OCI-LY1 (cell line): ENCODE measurements at regions not wholly inside any gene's neighbourhood (a gene's known extent, or its start where the extent isn't known, plus 50 kb on each side); places are given as distances from the start of the nearest gene placed in this dataset.

Experiments
- H2AFZ ChIP-seq: fragments of 200-600 bp; sonication (generic), shearing (Covaris generic); 2 replicates; pipeline ENCODE4 v1.6.0; 2014; ENCODE audit warnings: antibody characterized with exemption, mild to moderate bottlenecking, low read length
- H3F3A ChIP-seq: fragments of 200-600 bp; sonication (generic), shearing (Covaris generic); 2 replicates; pipeline ENCODE4 v1.6.0; 2014; ENCODE audit warnings: mild to moderate bottlenecking, antibody characterized with exemption, low read length, moderate library complexity; ENCODE audit not compliant: insufficient read depth
- H3K27ac ChIP-seq: fragments of 200-600 bp; sonication (generic); 2 replicates; pipeline ENCODE4 v1.5.1; 2014; ENCODE audit warnings: low read length, mixed run types, mild to moderate bottlenecking, low read depth; ENCODE audit not compliant: poor library complexity, severe bottlenecking
- H3K27me3 ChIP-seq: fragments of 200-600 bp; sonication (generic); 2 replicates; pipeline ENCODE4 v1.6.0; 2014; ENCODE audit warnings: antibody characterized with exemption, mild to moderate bottlenecking, low read length, moderate library complexity; ENCODE audit not compliant: insufficient read depth
- H3K36me3 ChIP-seq: fragments of 200-600 bp; sonication (generic); 2 replicates; pipeline ENCODE4 v1.6.1; 2014; ENCODE audit warnings: mild to moderate bottlenecking, antibody characterized with exemption, low read length, moderate library complexity, mixed read lengths; ENCODE audit not compliant: insufficient read depth
- H3K4me1 ChIP-seq: fragments of 200-600 bp; sonication (generic); 2 replicates; pipeline ENCODE4 v1.5.1; 2014; ENCODE audit warnings: mild to moderate bottlenecking, low read length, moderate library complexity; ENCODE audit not compliant: insufficient read depth, severe bottlenecking
- H3K4me2 ChIP-seq: fragments of 200-600 bp; sonication (generic), shearing (Covaris generic); 2 replicates; pipeline ENCODE4 v1.6.1; 2014; ENCODE audit warnings: low read length
- H3K4me3 ChIP-seq: fragments of 200-600 bp; sonication (generic); 2 replicates; pipeline ENCODE4 v1.5.1; 2014; ENCODE audit warnings: low read length, low read depth, mild to moderate bottlenecking, mixed read lengths; ENCODE audit not compliant: poor library complexity, severe bottlenecking
- H3K79me2 ChIP-seq: fragments of 200-600 bp; shearing (Covaris generic); 2 replicates; pipeline ENCODE4 v1.6.1; 2016; ENCODE audit warnings: mixed run types, low read length, mixed read lengths; ENCODE audit not compliant: insufficient read depth
- H3K9ac ChIP-seq: fragments of 200-600 bp; sonication (generic), shearing (Covaris generic); 2 replicates; pipeline ENCODE4 v1.6.1; 2014; ENCODE audit warnings: mild to moderate bottlenecking, low read length, mixed read lengths
- H3K9me2 ChIP-seq: fragments of 200-600 bp; sonication (generic), shearing (Covaris generic); 2 replicates; pipeline ENCODE4 v1.6.1; 2014; ENCODE audit warnings: low read depth, mild to moderate bottlenecking, low read length, mixed read lengths
- H3K9me3 ChIP-seq: fragments of 200-600 bp; shearing (Covaris generic); 2 replicates; pipeline ENCODE4 v1.6.1; 2014; ENCODE audit warnings: low read length, mixed read lengths
- H4K20me1 ChIP-seq: fragments of 200-600 bp; sonication (generic), shearing (Covaris generic); 2 replicates; pipeline ENCODE4 v1.6.0; 2016; ENCODE audit warnings: mild to moderate bottlenecking, low read length; ENCODE audit not compliant: insufficient read depth
- CTCF ChIP-seq: fragments of 200-600 bp; sonication (generic), shearing (Covaris generic); IDR thresholded peaks from 2 replicates; pipeline ENCODE4 v1.5.1; 2017; ENCODE audit warnings: mild to moderate bottlenecking, antibody characterized with exemption, low read length, moderate library complexity, mixed read lengths
- EZH2 ChIP-seq: fragments of 200-600 bp; sonication (generic), shearing (Covaris generic); IDR thresholded peaks from 2 replicates; pipeline ENCODE4 v1.8.0; 2017; ENCODE audit warnings: borderline replicate concordance, mixed run types, mild to moderate bottlenecking, antibody characterized with exemption, low read length, moderate library complexity, mixed read lengths

GRCh38 chr7:41869997-41870396 is 167.1 kb upstream of the INHBA start:
- no peaks in the 10 kb centered on the region for H3K4me1 ChIP-seq

GRCh38 chr7:41869596-41869995 is 166.7 kb upstream of the INHBA start:
- TF ChIP-seq CTCF (no peak), EZH2 (no peak)
- Histone ChIP-seq H4K20me1 (no peaks in the 10 kb centered on the region), H3K36me3 (no peaks in the 10 kb centered on the region), H3K4me1 (no peaks in the 10 kb centered on the region), H3K27me3 (no peaks in the 10 kb centered on the region), H2AFZ (no peak overlapping the region), H3K4me3 (no peak overlapping the region), H3K27ac (no peak overlapping the region), H3K9ac (no peak overlapping the region), H3K9me3 (peaks cover 10% of the 10 kb centered on the region; the same call in 1 of the 2 replicates), H3K4me2 (no peak overlapping the region), H3F3A (no peaks in the 10 kb centered on the region), H3K9me2 (peaks cover 2% of the 10 kb centered on the region; the same call in 1 of the 2 replicates), H3K79me2 (no peaks in the 10 kb centered on the region)

More at GRCh38 chr7:41869997-41870396, 167.1 kb upstream of the INHBA start:
- peaks cover 10% of the 10 kb centered on the region; the same call in 1 of the 2 replicates for H3K9me3 ChIP-seq
- no peak for TF ChIP-seq CTCF
- TF ChIP-seq EZH2: no peak
- H4K20me1 ChIP-seq: no peaks in the 10 kb centered on the region
- no peaks in the 10 kb centered on the region for H3K27me3 ChIP-seq
- no peak overlapping the region for H3K27ac ChIP-seq
- peaks cover 2% of the 10 kb centered on the region; the same call in 1 of the 2 replicates for H3K9me2 ChIP-seq
- no peaks in the 10 kb centered on the region for H3K79me2 ChIP-seq
- no peaks in the 10 kb centered on the region for H3F3A ChIP-seq
- no peak overlapping the region for H2AFZ ChIP-seq
- no peak overlapping the region for H3K4me2 ChIP-seq
- no peaks in the 10 kb centered on the region for H3K36me3 ChIP-seq
- H3K9ac ChIP-seq: no peak overlapping the region
- no peak overlapping the region for H3K4me3 ChIP-seq

- no peaks in the 10 kb centered on the region for H3K4me1 ChIP-seq
- peaks cover 10% of the 10 kb centered on the region; the same call in 1 of the 2 replicates for H3K9me3 ChIP-seq
- TF ChIP-seq CTCF (no peak), EZH2 (no peak)
- peaks cover 2% of the 10 kb centered on the region; the same call in 1 of the 2 replicates for H3K9me2 ChIP-seq
- no peaks in the 10 kb centered on the region for H3K79me2 ChIP-seq
- no peak overlapping the region for H3K4me2 ChIP-seq
- no peak overlapping the region for H3K27ac ChIP-seq
- no peaks in the 10 kb centered on the region for H3F3A ChIP-seq
- no peaks in the 10 kb centered on the region for H3K36me3 ChIP-seq
- H3K9ac ChIP-seq: no peak overlapping the region
- no peak overlapping the region for H2AFZ ChIP-seq
- H3K27me3 ChIP-seq: no peaks in the 10 kb centered on the region
- H3K4me3 ChIP-seq: no peak overlapping the region
- H4K20me1 ChIP-seq: no peaks in the 10 kb centered on the region
Measured at GRCh38 chr7:41869091-41869490, 166.2 kb upstream of the INHBA start.
